ENCODE measurements at regions not wholly inside any gene's neighbourhood (a gene's known extent, or its start where the extent isn't known, plus 50 kb on each side); places are given as distances from the start of the nearest gene placed in this dataset.
"Not testable (repeated sequence)": the region's sequence is repeated elsewhere in the genome, so short reads cannot be mapped to it uniquely, and the experiment has no call there.

DNA sequence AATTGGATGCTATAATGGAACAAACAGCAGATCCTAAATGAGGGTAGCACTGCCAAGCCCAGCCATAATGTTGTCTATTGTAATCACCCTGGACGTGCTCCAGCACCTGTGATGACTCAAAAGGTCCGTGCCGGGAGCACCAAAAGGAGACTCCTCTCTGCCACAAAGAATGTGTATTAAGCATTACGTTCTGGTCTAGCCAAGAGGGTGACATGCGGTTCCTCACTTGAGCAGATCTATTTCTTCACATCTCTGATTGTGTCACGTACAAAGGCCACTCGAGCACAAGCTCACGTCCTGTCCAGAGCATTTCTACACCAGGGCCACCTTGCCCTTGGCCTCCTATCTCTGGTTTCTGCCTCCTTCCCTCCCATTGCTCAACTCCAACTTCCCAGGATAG, 219.9 kb upstream of the IRS2 start:
- no peak for DNase-seq

DNA sequence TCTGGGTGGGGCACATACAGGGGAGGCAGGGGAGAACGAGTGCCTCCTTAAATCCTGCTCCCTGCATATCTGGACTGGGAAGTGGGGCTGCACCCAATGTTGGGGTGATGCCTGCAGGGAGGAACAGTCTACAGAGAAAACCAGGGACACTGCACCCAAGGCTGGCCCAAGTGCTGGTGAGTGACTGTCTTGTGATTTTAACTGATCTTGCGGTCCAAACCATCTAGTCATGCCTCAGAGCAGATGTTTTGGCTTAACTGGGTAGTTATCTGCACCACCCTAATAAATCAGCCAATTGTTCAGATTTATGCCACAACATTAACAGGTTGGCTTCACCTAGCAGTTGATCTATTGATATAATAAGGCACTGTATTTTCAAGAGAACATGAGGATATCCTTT, 219.2 kb upstream of the IRS2 start:
- no peak for DNase-seq

DNA sequence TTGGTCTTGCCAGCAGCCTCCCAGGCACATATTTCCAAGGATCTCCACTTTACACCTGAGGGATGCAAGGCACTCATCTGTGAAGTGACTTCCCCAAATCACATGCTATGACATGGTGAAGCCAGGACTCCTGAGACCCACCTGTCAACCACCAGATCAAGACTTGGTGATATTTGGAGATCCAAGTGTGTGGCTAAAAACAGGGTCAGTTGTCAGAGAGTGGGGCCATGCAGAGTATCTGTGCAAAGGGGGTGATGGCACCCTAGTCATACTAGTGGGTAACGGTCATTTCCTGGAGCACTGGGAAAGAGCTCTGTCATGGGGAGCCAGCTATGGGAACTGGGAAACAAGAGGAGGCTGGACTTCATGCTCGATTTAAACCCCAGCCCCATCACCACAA, 218.4 kb upstream of the IRS2 start:
- no peak for DNase-seq

DNA sequence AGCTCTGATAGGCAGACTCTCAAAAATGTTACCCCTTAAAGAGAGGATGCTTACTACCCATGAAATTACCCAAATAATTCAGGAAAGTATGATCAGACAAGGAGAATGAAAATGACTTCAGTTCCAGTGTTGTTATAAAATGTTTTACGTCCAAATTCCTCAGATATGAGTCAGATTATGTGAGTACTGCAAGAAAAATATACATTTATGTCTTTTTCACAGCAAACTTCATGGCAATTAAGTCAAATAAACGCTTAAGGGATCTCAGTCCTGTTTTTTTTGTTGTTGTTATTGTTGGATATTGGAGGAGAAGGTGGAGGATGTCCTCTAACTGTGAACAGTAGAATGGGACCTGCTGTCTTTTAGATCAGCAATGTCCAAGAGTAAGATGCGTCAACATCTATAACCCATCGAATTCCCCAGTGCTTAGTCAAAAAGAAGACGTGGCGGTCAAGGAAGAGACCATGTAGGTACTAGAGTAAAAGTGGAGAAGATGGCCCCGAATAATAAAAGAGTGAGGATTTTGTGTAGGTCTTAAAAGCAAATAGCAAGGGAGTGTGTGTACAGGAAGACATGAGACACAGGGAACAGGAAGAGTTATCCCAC, 215.4 kb upstream of the IRS2 start:
- no peak for DNase-seq

DNA sequence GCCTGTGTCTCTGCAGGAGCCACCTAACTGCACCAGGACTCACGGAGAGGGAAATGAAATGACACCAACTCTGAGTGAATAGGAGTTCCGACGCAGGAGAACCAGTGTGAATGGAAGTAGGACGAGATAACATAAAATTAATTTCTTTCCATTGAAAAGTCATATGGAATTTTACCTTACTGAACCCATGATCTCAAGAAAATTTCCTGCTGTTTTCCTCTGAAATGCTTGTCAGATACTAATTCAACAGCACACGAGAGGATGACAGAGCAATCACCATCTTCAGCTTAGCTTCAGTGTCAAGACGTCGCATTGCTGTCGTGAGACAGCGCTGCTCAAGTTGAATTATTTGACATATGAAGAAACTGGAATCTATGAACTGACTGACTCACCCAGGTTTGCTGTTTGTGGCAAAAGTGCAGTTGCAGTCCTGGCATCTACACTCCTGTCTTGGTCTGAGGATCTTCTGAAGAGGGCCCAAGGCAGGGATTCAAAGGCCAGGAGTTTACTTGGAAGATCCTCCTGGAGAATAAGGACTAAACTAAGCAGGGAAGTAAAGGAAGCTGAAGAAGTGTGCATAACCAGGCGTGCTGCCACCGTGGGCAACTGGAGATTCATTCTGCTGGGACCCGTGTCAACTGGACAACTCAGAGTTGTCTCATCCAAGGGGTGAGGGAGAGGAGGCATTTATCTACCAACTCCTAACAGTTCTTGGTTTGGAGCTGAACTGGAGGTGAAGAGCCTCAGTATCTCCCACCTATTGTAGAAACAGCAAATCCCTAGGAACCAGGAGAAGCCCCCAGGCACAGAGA, 214.4 kb upstream of the IRS2 start:
- DNase-seq: no peak

DNA sequence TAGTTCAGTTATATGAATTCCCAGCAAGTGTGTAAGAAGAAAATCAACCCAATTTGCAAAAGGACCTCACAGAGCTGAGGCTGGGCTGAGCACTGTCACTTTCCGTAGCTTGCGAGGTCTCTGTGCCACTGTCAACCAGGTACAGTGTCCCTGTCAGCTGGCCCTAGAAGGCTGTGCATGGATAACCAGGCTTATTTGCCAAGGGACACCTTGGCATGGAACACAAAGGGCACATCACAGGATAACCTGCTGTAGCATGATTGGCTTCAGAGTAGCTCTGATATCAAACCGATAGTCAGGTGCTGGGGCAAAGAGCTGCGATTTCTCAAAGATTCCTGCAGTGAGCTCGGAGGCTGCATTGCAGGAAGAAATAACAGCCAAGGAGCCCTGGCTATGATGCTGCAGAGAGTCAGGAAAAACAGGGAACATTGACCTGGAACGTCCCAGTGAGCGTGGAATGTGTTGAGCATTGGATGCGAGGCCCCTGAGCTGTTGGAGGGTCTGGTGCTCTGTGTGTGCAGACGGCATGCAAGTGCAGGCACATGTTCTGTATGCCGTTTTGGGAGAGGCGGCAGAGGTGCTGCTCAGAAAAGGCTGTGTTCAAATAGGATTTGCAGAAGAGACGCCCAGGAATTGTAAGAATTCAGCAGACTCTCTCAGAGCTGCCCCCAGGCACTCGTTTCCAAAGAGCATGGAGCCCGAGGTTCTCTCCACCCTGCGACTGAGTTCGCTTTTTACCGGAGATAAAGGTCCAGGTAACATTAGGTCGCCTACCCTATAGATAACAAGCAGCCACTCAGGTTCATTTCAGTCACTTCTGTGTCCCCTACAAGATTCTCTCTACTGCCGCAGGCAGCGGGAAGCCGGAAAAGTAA, 213.5 kb upstream of the IRS2 start:
- no peak for DNase-seq

DNA sequence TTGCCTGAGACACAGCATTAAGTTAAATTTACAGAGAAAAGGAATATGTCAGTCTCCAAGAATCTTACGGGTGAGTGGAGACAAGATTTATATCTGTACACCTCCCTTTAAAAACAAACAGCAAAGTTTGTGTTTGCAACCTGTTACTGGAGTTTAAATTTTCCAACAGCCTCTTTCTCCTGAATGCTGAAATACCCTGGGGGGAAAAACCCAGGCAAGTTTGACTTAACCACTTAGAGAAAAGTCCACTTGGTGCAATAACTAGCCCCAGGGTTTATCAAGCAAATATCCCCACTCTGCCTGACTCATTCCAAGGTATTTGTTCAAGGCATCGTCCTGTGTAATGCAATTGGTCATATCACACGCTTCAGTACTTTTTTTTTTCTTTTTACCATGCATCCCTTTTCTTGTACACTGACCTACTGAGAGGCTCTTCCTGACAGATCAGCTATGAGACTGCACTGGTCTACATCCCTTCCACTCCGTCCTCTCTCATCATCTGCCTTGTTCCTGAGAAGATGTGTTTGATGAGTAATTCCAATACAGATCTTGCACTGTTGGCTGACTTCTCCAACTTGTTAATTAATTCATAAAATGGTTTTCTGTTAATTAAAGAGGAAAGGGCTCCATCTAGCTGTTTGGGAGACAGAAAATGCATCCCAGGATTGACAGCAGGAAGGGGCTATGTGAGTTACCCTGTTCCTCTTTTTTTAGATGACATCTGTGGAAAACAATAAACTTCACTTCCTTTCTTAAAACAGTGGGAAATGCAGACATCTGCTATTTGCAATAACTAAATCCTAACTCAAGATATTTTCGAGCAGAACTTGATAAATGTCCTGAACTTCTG, 212.5 kb upstream of the IRS2 start:
- no peak for DNase-seq

DNA sequence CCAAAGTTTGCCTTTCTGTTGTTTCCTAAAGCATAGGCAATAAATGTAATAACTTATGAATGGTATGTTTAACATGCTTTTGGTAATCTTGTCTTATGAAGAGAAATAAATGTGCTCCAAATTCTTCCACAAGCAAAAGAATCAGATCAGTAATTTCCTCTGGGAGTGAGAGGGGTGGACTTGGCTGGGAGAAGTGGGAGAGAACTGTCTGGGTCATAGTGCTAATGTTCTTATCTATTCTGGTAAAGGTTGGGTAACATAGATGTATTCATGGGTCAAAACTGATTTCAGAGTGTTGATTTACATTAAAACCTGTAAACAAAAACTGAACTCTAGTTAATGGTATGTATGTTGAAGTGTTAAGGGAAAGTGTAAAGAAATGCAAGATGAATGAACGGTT, 211.7 kb upstream of the IRS2 start:
- DNase-seq: no peak

DNA sequence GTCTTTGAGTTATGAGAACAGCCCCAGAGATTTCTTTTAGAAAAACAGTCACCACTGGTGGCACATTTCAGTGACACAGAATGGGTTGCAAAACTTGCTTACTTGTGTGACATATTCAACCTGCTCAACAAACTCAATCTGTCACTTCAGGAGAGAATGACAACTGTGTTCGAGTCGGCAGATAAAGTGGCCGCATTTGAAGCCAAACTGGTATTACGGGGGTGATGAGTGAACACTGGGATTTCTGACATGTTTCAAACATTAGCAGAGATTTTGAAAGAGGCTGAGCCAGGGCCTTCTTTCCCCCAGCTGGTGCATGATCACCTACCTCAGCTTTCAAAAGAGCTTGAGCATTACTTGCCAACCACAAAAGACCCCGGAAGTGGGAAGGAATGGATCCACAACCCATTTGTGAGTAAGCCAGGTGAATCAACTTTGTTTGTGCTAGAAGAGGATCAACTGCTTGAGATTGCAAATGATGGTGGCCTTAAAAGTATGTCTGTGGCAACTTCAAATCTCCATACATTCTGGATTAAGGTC, 210.7 kb upstream of the IRS2 start:
- not testable (repeated sequence) for DNase-seq

DNA sequence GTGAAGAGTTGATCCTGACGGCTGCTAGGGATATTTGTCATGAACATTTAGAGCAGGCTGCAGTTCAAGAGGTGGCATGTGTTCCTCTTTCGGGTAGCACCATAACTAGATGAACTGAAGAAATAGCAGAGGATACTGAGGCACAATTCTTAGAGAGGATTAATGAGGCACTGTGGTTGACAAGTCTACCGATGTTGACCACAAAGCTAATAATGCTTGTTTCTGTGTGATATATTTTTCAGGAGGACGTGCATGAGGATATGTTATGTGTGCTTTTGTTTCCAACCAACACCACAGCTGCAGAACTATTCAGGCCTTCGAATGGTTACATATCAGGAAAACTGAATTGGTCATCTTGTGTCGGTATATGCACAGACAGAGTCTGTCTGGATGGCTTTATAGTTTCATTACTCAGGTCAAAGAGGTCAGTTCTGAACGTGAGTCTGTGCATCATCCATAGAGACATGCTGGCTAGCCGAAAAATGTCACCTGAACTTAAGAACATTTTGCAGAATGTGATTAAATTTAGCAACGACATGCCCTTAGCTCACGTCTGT, 210.1 kb upstream of the IRS2 start:
- no peak for DNase-seq

DNA sequence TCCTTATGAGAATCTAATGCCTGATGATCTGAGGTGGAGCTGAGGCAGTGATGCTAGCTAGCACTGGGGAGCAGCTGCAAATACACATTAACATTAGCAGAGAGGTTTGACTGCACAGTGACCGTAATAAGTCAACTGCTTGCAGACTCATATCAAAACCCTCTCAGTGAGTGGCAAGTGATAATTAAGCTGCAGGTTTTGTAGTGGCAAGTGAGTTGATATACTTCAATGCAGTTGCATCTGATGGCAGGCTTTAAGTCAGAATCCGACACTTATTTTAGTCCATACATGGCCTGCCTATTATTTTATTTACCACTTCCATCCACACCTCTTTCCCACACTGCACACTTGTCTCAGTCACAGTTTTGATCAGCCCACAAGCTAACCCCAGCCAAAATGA, 209.2 kb upstream of the IRS2 start:
- no peak for DNase-seq

DNA sequence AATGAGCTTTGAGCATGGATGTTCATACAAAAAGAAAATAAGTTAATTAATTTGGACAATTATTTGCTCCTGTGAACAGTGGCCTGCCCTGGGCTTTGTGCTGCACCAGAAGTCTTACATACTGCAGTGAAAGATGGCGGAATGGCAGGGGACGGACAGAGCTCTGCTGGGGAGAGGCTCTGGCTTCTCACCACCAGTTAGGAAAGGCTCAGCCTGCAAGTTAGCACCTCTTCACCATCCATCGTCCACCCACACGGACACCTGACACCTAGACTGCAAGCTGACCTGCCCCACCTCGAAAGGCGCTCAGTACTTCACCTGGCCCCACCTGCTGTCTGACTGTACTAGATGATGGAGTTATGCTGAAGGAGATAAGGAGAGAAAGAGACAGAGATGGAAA, 203.9 kb upstream of the IRS2 start:
- no peak for DNase-seq

DNA sequence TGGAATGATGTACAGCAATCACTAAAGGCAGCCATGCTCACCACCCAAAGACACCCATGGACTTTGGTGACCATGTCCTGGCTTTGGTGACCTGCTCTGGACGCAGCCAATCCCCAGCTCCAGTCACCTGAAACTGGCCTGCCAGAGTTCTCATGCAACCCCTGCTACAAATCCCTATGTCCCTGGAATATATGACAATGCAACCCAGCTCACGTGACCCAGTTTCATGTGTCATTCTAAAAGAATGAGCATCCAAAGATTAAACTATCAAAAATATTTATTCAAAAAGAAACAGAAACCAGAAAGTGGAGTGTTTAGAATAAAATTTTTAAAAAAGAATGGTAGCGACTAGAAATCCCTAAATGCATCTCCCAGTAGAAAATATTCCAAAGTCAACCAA, 203.3 kb upstream of the IRS2 start:
- no peak for DNase-seq

DNA sequence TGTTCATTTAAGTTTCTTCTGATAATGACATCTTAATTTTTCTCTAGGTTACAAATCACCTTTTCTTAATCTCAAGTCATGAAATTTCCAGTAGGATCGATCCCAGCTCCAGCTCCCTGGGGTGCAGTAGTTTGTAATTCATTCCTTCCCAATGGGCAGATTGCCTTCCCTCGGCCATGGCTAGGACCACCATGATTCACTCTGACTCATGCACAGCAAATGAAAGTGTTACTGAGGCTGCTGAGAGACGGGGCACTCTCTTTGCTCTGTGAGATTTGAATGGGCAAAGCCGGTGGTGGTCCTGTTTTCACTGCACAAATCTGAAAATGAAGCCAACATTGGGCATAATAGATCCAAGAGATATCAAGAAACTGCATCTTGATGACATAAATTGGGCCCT, 202.8 kb upstream of the IRS2 start:
- no peak for DNase-seq

DNA sequence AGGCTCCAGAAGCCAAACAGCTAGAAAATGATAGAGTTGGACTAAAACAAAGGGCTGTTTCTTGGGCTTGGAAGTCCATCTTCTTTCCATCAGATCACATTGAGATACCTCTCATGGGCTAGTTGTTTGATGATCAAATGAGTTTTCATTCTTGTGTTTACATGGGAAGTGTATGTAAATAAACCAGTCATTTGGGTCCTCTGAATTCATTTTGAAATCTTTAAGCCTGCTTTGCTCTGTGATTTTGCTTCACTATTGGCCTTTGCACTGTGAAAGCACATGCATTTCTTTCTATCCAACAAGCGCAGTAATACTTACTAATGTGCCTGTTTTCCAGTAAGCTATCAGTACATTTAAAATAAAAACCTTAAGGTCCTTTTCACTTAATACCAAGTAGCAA, 200.5 kb upstream of the IRS2 start:
- no peak for DNase-seq

DNA sequence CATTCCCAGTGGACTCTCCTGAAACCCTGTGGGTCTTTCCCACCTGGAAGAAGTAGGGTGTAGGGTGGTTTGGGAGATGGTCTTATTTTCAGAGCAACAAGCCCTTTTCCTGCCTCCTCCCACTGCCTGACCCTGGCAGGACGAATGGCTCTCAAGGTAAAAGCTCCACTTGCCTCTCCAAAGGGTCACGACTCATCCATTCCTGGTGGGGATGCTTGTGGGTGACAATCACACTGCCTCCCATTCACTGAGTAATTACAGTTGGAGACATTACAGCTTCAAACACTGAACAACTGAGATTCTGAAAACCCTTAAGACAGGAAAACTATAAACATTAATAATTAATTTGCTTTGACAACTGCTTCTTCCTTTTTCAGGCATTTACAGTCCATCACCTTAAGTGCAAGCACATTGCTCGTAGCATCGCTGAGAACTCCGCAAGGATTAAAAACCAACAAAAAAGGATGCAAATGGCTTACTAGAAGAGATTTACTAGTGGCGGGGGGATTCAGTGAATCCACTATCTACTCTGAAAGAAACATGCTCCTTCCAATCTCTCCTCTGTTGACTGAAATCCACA, 199.6 kb upstream of the IRS2 start:
- no peak for DNase-seq

DNA sequence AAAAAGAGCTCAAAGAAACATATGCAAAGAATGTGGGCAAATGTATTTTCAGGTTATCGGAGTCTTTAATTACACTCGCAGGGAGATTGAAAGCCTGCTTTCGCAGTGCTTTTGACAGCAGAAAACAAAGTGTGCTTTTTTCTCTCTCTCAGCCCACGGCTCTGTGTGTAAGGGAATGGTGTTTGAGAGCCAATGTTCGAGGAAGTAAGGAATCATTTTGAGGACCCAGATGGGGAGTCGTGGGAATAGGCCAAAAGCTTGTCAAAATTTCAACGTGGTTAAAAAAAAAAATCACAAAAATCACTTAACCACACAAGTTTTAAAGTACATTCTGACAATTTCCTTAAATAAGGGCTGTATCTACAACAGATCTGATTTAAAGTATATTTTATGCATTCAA, 197.1 kb upstream of the IRS2 start:
- no peak for DNase-seq

DNA sequence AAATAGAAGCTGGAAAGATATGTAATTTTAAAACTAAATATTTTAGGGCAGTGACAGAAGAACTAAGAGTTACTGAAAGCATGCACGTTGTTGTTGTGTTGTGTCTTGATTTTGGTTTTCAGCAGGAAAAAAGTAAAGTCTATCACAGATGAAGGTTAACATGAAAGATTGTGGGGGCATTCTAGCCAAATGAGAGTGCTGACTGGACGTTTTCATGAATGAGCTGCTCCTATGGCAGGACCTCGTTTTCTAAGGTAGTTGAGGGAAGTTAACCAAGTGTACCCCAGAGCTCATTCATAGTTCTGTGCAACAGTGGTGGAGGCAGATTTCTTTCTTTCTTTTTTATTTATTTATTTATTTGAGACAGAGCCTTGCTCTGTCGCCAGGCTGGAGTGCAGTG, 194.6 kb upstream of the IRS2 start:
- DNase-seq: no peak

DNA sequence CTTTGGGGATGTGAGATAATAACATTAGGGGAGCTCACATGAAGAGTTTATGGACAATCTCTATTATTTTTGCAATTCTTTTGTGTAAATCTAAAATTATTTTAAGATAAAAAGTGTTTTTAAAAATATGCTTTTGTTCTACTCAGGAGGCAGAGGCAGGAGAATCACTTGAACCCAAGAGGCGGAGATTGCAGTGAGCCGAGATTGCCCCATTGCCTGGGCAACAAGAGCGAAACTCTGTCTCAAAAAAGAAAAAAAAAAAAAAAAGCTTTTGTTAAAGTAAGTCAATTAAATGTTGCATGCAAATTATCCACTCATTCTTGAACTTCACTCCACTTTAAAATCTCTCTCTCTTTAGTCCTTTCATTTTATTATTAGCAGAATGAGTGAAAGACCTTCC, 193.3 kb upstream of the IRS2 start:
- DNase-seq: not testable (repeated sequence)

DNA sequence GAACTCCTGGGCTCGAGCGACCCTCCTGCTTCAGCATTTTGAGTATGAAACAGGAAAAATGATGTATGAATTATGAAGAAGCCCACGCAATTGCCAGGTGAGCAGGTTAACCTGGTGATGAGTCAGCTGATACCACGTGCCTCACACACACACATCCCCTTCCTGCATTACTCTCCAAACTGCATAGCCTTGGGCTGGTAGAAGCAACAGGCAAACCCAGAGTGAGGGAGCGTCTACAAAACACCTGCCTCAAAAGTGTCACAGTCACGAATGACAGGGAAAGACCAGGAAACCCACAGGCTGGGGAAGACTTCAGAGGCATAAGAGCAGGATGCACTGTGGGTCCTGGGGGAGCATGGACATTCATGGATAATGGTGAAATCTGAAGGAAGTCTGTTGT, 192.8 kb upstream of the IRS2 start:
- DNase-seq: no peak

DNA sequence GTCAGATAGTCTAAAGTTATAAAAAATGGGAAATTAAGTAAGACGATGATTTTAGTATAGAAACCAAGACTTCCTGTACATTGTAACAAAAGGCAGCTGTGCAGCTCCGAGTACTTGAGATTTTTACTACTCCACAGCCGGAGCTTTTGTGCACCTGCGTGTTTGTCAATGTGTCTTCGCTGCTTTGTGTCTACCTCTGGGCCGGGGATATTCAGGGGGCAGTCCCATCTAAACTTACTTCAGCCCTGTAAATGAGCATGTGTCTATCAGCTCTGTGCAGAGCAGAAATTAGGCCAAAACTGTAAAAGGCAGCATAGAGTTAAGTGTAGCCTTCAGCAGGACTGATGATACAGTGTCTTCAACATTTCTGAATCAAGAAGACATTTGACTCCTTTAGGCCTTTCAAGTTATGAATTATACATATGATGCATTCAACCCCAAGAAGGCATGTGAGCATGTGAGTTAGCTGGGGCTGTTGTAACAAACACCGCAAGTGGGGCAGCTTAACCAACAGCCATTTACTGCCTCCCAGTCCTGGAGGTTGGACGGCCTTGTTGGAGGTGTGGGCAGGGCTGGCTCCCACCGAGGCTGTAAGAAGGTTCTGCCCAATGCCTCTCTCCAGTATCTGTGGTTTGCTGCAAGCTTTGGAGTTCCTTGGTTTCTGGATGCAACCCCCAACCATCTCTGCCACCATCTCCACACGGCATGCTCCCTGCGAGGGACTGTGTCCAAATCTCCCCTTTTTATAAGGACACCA, 191.0 kb upstream of the IRS2 start:
- DNase-seq: no peak
